Keratinocyte (primary cell): ENCODE measurements at regions not wholly inside any gene's neighbourhood (a gene's known extent, or its start where the extent isn't known, plus 50 kb on each side); places are given as distances from the start of the nearest gene placed in this dataset.

Experiments
- DNase-seq: peaks from one replicate; pipeline ENCODE4 v3.0.0-alpha.2; 2011; ENCODE audit warnings: low read depth, missing footprints, low spot score
- FAIRE-seq: peaks from 2 replicates; lab custom pipeline; 2011; peaks lifted over from hg19 to GRCh38; lab: Jason Lieb, UNC
- H2AFZ ChIP-seq: 2 replicates; pipeline ENCODE4 v1.6.0; 2012; ENCODE audit warnings: low read length, control low read depth, inconsistent platforms; ENCODE audit not compliant: control insufficient read depth
- H3K27ac ChIP-seq: 2 replicates; pipeline ENCODE4 v1.5.1; 2011; ENCODE audit warnings: low read length; ENCODE audit not compliant: control insufficient read depth, insufficient read depth
- H3K27me3 ChIP-seq: 3 replicates; pipeline ENCODE4 v1.6.0; 2011; ENCODE audit warnings: low read length; ENCODE audit not compliant: control insufficient read depth, insufficient read depth; ENCODE audit errors: extremely low read depth
- H3K36me3 ChIP-seq, 2 experiments: 2 replicates in 1 of 2; 3 replicates in 1 of 2; pipeline ENCODE4 v1.5.1; 2011; ENCODE audit warnings: low read length in 2 of 2, mild to moderate bottlenecking in 1 of 2; ENCODE audit not compliant: control insufficient read depth in 2 of 2, insufficient read depth in 2 of 2; ENCODE audit errors: extremely low read depth in 1 of 2
- H3K4me1 ChIP-seq: 3 replicates; pipeline ENCODE4 v1.5.1; 2011; ENCODE audit warnings: low read length; ENCODE audit not compliant: control insufficient read depth, insufficient read depth; ENCODE audit errors: extremely low read depth
- H3K4me2 ChIP-seq: 3 replicates; pipeline ENCODE4 v1.6.0; 2011; ENCODE audit warnings: low read depth, low read length; ENCODE audit not compliant: control insufficient read depth, insufficient read depth; ENCODE audit errors: extremely low read depth
- H3K4me3 ChIP-seq, 3 experiments: fragments of 200-600 bp in 1 of 3; sonication (generic) in 1 of 3; 2 replicates in 2 of 3; 3 replicates in 1 of 3; pipeline ENCODE4 v1.5.1; 2011 to 2016; ENCODE audit warnings: low read length in 3 of 3, mild to moderate bottlenecking in 3 of 3, control low read depth in 2 of 3, inconsistent platforms in 1 of 3, low read depth in 1 of 3, mixed read lengths in 1 of 3, mixed run types in 1 of 3, moderate library complexity in 1 of 3; ENCODE audit not compliant: control insufficient read depth in 2 of 3, insufficient read depth in 2 of 3; ENCODE audit errors: extremely low read depth in 1 of 3
- H3K79me2 ChIP-seq: 2 replicates; pipeline ENCODE4 v1.6.0; 2012; ENCODE audit warnings: low read length; ENCODE audit not compliant: control insufficient read depth, insufficient read depth
- H3K9ac ChIP-seq: 3 replicates; pipeline ENCODE4 v1.6.0; 2011; ENCODE audit warnings: low read length; ENCODE audit not compliant: control insufficient read depth, insufficient read depth; ENCODE audit errors: extremely low read depth
- H3K9me1 ChIP-seq: 3 replicates; pipeline ENCODE4 v1.6.0; 2011; ENCODE audit warnings: low read length; ENCODE audit not compliant: control insufficient read depth, insufficient read depth; ENCODE audit errors: extremely low read depth
- H3K9me3 ChIP-seq: 2 replicates; pipeline ENCODE4 v1.5.1; 2012; ENCODE audit warnings: low read depth, low read length; ENCODE audit not compliant: control insufficient read depth
- H4K20me1 ChIP-seq: 3 replicates; pipeline ENCODE4 v1.6.0; 2011; ENCODE audit warnings: low read length; ENCODE audit not compliant: control insufficient read depth, insufficient read depth; ENCODE audit errors: extremely low read depth
- EZH2 ChIP-seq: IDR thresholded peaks from one replicate; pipeline ENCODE4 v1.6.1; 2012; ENCODE audit warnings: inconsistent platforms, mild to moderate bottlenecking, low read length, moderate library complexity
- dilution Hi-C: fragments of 300-500 bp; cut with MboI; formaldehyde crosslinking; loops from one replicate; pipeline ENCODE4 v1.7.0; 2020; ENCODE audit warnings: low sequenced_read_pairs; ENCODE audit not compliant: extremely low pct_ligation_motif_present
- TF ChIP-seq, protein P1 (sequence below), 3 experiments: IDR thresholded peaks in 1 of 3; conservative IDR thresholded peaks in 1 of 3; optimal IDR thresholded peaks in 1 of 3; 2 replicates in 2 of 3; 3 replicates in 1 of 3; pipeline versions ENCODE3 to v1.5.1; 2011; ENCODE audit warnings: low read length in 3 of 3, mild to moderate bottlenecking in 3 of 3, moderate library complexity in 2 of 3, control low read depth in 1 of 3, inconsistent platforms in 1 of 3; ENCODE audit not compliant: insufficient read depth in 2 of 3; ENCODE audit errors: extremely low read depth in 1 of 3

- no peaks in the 10 kb centered on the region for H3K9me1 ChIP-seq
- TF ChIP-seq, protein P1, sequence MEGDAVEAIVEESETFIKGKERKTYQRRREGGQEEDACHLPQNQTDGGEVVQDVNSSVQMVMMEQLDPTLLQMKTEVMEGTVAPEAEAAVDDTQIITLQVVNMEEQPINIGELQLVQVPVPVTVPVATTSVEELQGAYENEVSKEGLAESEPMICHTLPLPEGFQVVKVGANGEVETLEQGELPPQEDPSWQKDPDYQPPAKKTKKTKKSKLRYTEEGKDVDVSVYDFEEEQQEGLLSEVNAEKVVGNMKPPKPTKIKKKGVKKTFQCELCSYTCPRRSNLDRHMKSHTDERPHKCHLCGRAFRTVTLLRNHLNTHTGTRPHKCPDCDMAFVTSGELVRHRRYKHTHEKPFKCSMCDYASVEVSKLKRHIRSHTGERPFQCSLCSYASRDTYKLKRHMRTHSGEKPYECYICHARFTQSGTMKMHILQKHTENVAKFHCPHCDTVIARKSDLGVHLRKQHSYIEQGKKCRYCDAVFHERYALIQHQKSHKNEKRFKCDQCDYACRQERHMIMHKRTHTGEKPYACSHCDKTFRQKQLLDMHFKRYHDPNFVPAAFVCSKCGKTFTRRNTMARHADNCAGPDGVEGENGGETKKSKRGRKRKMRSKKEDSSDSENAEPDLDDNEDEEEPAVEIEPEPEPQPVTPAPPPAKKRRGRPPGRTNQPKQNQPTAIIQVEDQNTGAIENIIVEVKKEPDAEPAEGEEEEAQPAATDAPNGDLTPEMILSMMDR (optimal IDR thresholded peaks at IDR 0.05 in 1 of 3, IDR thresholded peaks at IDR 0.05 in 1 of 3, conservative IDR thresholded peaks at IDR 0.05 in 1 of 3; ENCODE audit: extremely low read depth in 1 of 3, insufficient read depth in 2 of 3, low read length in 3 of 3): no peak
- TF ChIP-seq EZH2: no peak
- no peaks in the 10 kb centered on the region for H3K4me1 ChIP-seq
- dilution Hi-C loops: no loop called here
- no peak overlapping the region for H2AFZ ChIP-seq
- no peaks in the 10 kb centered on the region for H3K36me3 ChIP-seq
- no peaks in the 10 kb centered on the region for H3K9me3 ChIP-seq
- H4K20me1 ChIP-seq: no peaks in the 10 kb centered on the region
- H3K9ac ChIP-seq: no peak overlapping the region
- H3K4me2 ChIP-seq: no peak overlapping the region
- H3K27me3 ChIP-seq: no peaks in the 10 kb centered on the region
- FAIRE-seq: no peak
- no peak for DNase-seq
- H3K27ac ChIP-seq: no peak overlapping the region
- H3K79me2 ChIP-seq: no peaks in the 10 kb centered on the region
- H3K4me3 ChIP-seq: no peak overlapping the region
Observed at GRCh38 chr4:110289601-110290100, 91.2 kb upstream of the ELOVL6 start.

DNA sequence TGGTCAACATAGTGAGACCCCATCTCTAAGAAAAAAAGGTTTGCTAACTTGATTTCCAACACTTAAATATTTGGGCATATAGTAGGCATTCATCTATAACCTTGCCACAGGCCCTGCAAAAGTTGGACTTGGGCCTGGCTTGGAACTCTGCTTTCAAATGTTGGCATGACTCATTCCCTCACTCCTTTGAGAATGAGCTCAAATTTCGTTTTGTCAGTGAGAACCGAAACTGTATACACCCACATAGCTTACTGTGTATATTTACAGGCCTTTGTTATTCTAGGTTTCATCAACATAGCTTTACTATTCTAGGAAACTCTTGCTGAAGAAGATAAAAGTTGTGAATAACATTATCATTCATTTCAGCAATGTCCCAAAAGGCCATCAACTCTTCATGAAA lies 88.7 kb upstream of the ELOVL6 start:
- no peaks in the 10 kb centered on the region for H3K9me1 ChIP-seq
- H3K27ac ChIP-seq: peak overlapping the region; percentile 13
- no peaks in the 10 kb centered on the region for H3K79me2 ChIP-seq
- dilution Hi-C loops: no loop called here
- H3K4me2 ChIP-seq: no peak overlapping the region
- DNase-seq (no peak), FAIRE-seq (no peak)
- no peaks in the 10 kb centered on the region for H3K36me3 ChIP-seq
- H3K4me3 ChIP-seq: no peak overlapping the region
- H3K9ac ChIP-seq: no peak overlapping the region
- TF ChIP-seq, protein P1 (optimal IDR thresholded peaks at IDR 0.05 in 1 of 3, IDR thresholded peaks at IDR 0.05 in 1 of 3, conservative IDR thresholded peaks at IDR 0.05 in 1 of 3; ENCODE audit: extremely low read depth in 1 of 3, insufficient read depth in 2 of 3, low read length in 3 of 3): no peak
- TF ChIP-seq EZH2: no peak
- no peaks in the 10 kb centered on the region for H3K4me1 ChIP-seq
- H3K27me3 ChIP-seq: no peaks in the 10 kb centered on the region
- no peaks in the 10 kb centered on the region for H3K9me3 ChIP-seq
- H4K20me1 ChIP-seq: no peaks in the 10 kb centered on the region
- no peak overlapping the region for H2AFZ ChIP-seq
